Heart right ventricle (tissue), 16 donors: ENCODE measurements at regions not wholly inside any gene's neighbourhood (a gene's known extent, or its start where the extent isn't known, plus 50 kb on each side); places are given as distances from the start of the nearest gene placed in this dataset.
"Not testable (repeated sequence)": the region's sequence is repeated elsewhere in the genome, so short reads cannot be mapped to it uniquely, and the experiment has no call there.

Experiments
- ATAC-seq, 8 donors: fragments of 200-7000 bp; cut with Tn5 transposase; one replicate each; pipeline ENCODE4 v1.9.1; 2020; ENCODE audit warnings: mild to moderate bottlenecking in 8 of 8, moderate library complexity in 8 of 8, moderate number of reproducible peaks in 1 of 8
- DNase-seq, 2 donors: peaks; one replicate each; pipeline ENCODE4 v3.0.0-alpha.2; 2020
- H3K27ac ChIP-seq, 10 donors: fragments of 200-600 bp; sonication (generic) in 2 of 10; one replicate each; pipeline versions ENCODE4 v1.5.0 to v1.8.0; 2020 to 2022; ENCODE audit warnings: mild to moderate bottlenecking in 3 of 10
- H3K27me3 ChIP-seq, 7 donors: fragments of 200-600 bp; one replicate each; pipeline ENCODE4 v1.8.0; 2021 to 2022; ENCODE audit warnings: mild to moderate bottlenecking in 2 of 7
- H3K36me3 ChIP-seq, 9 donors: fragments of 200-600 bp; sonication (generic) in 1 of 9; one replicate each; pipeline versions ENCODE4 v1.5.0 to v1.8.0; 2020 to 2022; ENCODE audit warnings: mild to moderate bottlenecking in 2 of 9
- H3K4me1 ChIP-seq, 9 donors: fragments of 200-600 bp; sonication (generic) in 1 of 9; one replicate each; pipeline versions ENCODE4 v1.5.0 to v1.8.0; 2020 to 2022; ENCODE audit warnings: mild to moderate bottlenecking in 4 of 9
- H3K4me3 ChIP-seq, 10 donors: fragments of 200-600 bp; sonication (generic) in 2 of 10; one replicate each; pipeline versions ENCODE4 v1.5.0 to v1.8.0; 2020 to 2022; ENCODE audit warnings: mild to moderate bottlenecking in 7 of 10, moderate library complexity in 2 of 10
- H3K9me3 ChIP-seq, 11 donors: fragments of 200-600 bp in 10 of 11; sonication (generic) in 2 of 11; one replicate each; pipeline versions ENCODE4 v1.5.0 to v1.8.0; 2013 to 2022; ENCODE audit warnings: mild to moderate bottlenecking in 2 of 11, control low read depth in 1 of 11, moderate library complexity in 1 of 11
- CTCF ChIP-seq, 9 donors: fragments of 200-600 bp; sonication (generic) in 2 of 9; IDR thresholded peaks; one replicate each; pipeline versions ENCODE4 v1.5.0 to v1.8.0; 2021 to 2022; ENCODE audit warnings: antibody characterized with exemption in 9 of 9, mild to moderate bottlenecking in 5 of 9, moderate library complexity in 1 of 9
- WGBS, 2 donors: extraction: QIAGEN DNeasy Blood & Tissue Kit; methylation state at CpG; one replicate each; pipeline ENCODE4 v1.1.7; 2013; ENCODE audit warnings: inconsistent platforms in 1 of 2; 5-methylcytosine and 5-hydroxymethylcytosine counted together
- intact Hi-C, 10 donors: fragments of 100-400 bp; cut with DNase I; formaldehyde crosslinking; loops; one replicate each; pipeline versions ENCODE4 v1.11.1 to v1.14.2; 2022
- donor health status: Arrhythmogenic right ventricular cardiomyopathy.
- donor health status: ischemic (EF 13 %, LVEDD 7.1; RV severe dilation, severe dysfunction).
- donor health status: healthy with polysubstance abuse.
- donor health status: DM: no; HTN: yes; CAD: no.
- donor health status: DM: no; HTN: no; CAD: no.
- donor health status: ischemic (EF 25% LVEDD 6.9; RV normal size, moderate dysfunction).
- donor health status: ischemic (EF 25% LVEDD 5.7; RV mildly dilated, moderate dysfunction).
- donor health status: healthy.
- donor health status: DM: yes; HTN: yes; CAD: no.
- donor health status: Ischemic cardiomyopathy.
- donor health status: ischemic (EF 35%, LVEDD 5.7; RV mildly dilated, moderate dysfunction).
- donor health status: nonischemic (EF 11% LVEDD 7.7; RV severe dilation, severe dysfunction).
- donor health status: DM: yes; HTN: yes; CAD: no.
- donor health status: PGD.
- donor health status: ischemic (EF 29% LVEDD 5.4; RV normal size, mild dysfunction).
- donor health status: nonischemic (EF 23%, LVEDD 6.1; RV moderate dilation, normal function).

- Histone ChIP-seq H3K27me3 (no peaks in the 10 kb centered on the region), H3K36me3 (no peaks in the 10 kb centered on the region), H3K27ac (no peak overlapping the region), H3K9me3 (no peaks in the 10 kb centered on the region), H3K4me3 (no peak overlapping the region), H3K4me1 (no peaks in the 10 kb centered on the region)
- 73 to 78% methylated on average over 2 of the region's 2 CpGs for WGBS, 2 donors
- DNase-seq: no peak
- no peak for TF ChIP-seq CTCF (IDR thresholded peaks at IDR 0.05)
- intact Hi-C loops: no loop called here
- ATAC-seq: no peak
These were observed 634.4 kb downstream of the UTRN start for GRCh38 chr6:144919560-144919959.

- WGBS, 2 donors: 64 to 68% methylated on average over 4 of the region's 4 CpGs
- no peak for TF ChIP-seq CTCF (IDR thresholded peaks at IDR 0.05)
- Histone ChIP-seq H3K9me3 (no peaks in the 10 kb centered on the region), H3K36me3 (no peaks in the 10 kb centered on the region), H3K27me3 (no peaks in the 10 kb centered on the region), H3K27ac (no peak overlapping the region), H3K4me1 (no peaks in the 10 kb centered on the region), H3K4me3 (no peak overlapping the region)
- intact Hi-C loops: no loop called here
- DNase-seq (no peak), ATAC-seq (no peak)
These were observed 635.3 kb downstream of the UTRN start for GRCh38 chr6:144920391-144920961.

GRCh38 chr6:144921206-144921975, 636.3 kb downstream of the UTRN start:
- 71 to 87% methylated on average over 6 of the region's 6 CpGs for WGBS, 2 donors

GRCh38 chr6:144922120-144922722, 637.1 kb downstream of the UTRN start:
- peak in 2 of 8 donors; percentile 31 to 78 for ATAC-seq
- no peak for TF ChIP-seq CTCF (IDR thresholded peaks at IDR 0.05)
- no peak overlapping the region for H3K4me3 ChIP-seq
- no peaks in the 10 kb centered on the region for H3K36me3 ChIP-seq
- no peak overlapping the region for H3K27ac ChIP-seq
- no peak for DNase-seq
- H3K9me3 ChIP-seq: no peaks in the 10 kb centered on the region
- intact Hi-C loops: no loop called here
- H3K27me3 ChIP-seq: no peaks in the 10 kb centered on the region
- no peaks in the 10 kb centered on the region for H3K4me1 ChIP-seq
- 68 to 79% methylated on average over 3 of the region's 3 CpGs for WGBS, 2 donors

More at GRCh38 chr6:144921206-144921975, 636.3 kb downstream of the UTRN start:
- Histone ChIP-seq H3K27ac (no peak overlapping the region), H3K36me3 (no peaks in the 10 kb centered on the region), H3K4me1 (no peaks in the 10 kb centered on the region), H3K4me3 (no peak overlapping the region), H3K27me3 (no peaks in the 10 kb centered on the region), H3K9me3 (no peaks in the 10 kb centered on the region)
- intact Hi-C loops: no loop called here
- DNase-seq: no peak
- no peak for TF ChIP-seq CTCF (IDR thresholded peaks at IDR 0.05)
- ATAC-seq: no peak

- H3K27ac ChIP-seq, H3K9me3 ChIP-seq, H3K4me3 ChIP-seq, intact Hi-C loops, H3K27me3 ChIP-seq, DNase-seq, ATAC-seq, H3K36me3 ChIP-seq, H3K4me1 ChIP-seq: not testable (repeated sequence)
- WGBS, 2 donors: 89 to 93% methylated on average over 4 of the region's 5 CpGs
These were observed 637.8 kb downstream of the UTRN start for GRCh38 chr6:144922771-144923490.

- H3K27ac ChIP-seq, H3K4me3 ChIP-seq, H3K9me3 ChIP-seq, ATAC-seq, H3K4me1 ChIP-seq, DNase-seq, intact Hi-C loops, H3K36me3 ChIP-seq, H3K27me3 ChIP-seq: not testable (repeated sequence)
- 94 to 96% methylated on average over 4 of the region's 5 CpGs for WGBS, 2 donors
These were observed 638.3 kb downstream of the UTRN start for GRCh38 chr6:144923491-144923787.
